ENCODE measurements at regions not wholly inside any gene's neighbourhood (a gene's known extent, or its start where the extent isn't known, plus 50 kb on each side); places are given as distances from the start of the nearest gene placed in this dataset.

- no peak for TF ChIP-seq POLR2A (IDR thresholded peaks at IDR 0.05)
- no peak for TF ChIP-seq CTCF (IDR thresholded peaks at IDR 0.05)
- TF ChIP-seq POLR2AphosphoS5 (IDR thresholded peaks at IDR 0.05), result no peak
Observed at GRCh38 chr6:166861961-166862286, 94.4 kb downstream of the RNASET2 start.
